GM19438 (cell line): ENCODE measurements at regions not wholly inside any gene's neighbourhood (a gene's known extent, or its start where the extent isn't known, plus 50 kb on each side); places are given as distances from the start of the nearest gene placed in this dataset.

Experiments
- ATAC-seq: cut with Tn5 transposase; IDR thresholded peaks from one replicate; pipeline ENCODE4 v1.9.1; 2021; ENCODE audit warnings: low read depth; ENCODE audit not compliant: unreplicated experiment

GRCh38 chr16:51637770-51638094, 486.7 kb upstream of the SALL1 start:
- no peak for ATAC-seq

GRCh38 chr16:51636920-51637769, 486.1 kb upstream of the SALL1 start:
- no peak for ATAC-seq

GRCh38 chr16:51635181-51635580, 484.1 kb upstream of the SALL1 start:
- no peak for ATAC-seq

- no peak for ATAC-seq
Measured at GRCh38 chr16:51630076-51630475, 479.0 kb upstream of the SALL1 start.

DNA sequence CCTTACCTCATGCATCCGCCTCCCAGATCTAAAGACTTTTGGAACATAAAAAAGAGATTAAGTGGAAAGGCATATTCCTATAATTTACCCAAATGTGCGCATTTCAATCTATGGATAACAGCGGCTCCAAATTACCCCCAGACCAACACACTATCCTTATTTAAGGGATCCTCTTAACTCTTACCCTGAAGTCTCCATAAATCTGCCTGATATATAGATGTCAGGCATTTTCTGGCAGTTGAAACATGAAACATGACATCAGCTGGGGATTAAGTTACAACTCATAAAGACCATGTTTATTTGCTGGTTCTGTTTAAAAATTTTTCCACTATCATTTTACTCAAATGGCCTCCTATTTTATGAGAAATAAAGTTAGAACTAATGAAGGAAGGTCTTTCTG, 478.5 kb upstream of the SALL1 start:
- ATAC-seq: no peak

GRCh38 chr16:51624080-51624775, 473.2 kb upstream of the SALL1 start:
- ATAC-seq: no peak

- ATAC-seq: no peak
Measured at GRCh38 chr16:51621610-51622009, 470.5 kb upstream of the SALL1 start.

GRCh38 chr16:51615141-51615540, 464.1 kb upstream of the SALL1 start:
- no peak for ATAC-seq

GRCh38 chr16:51607201-51607651, 456.2 kb upstream of the SALL1 start:
- ATAC-seq: no peak

GRCh38 chr16:51596247-51596646, 445.2 kb upstream of the SALL1 start:
- ATAC-seq: no peak

GRCh38 chr16:51592535-51593300, 441.6 kb upstream of the SALL1 start:
- ATAC-seq: no peak

GRCh38 chr16:51592001-51592501, 441.0 kb upstream of the SALL1 start:
- ATAC-seq: no peak

DNA sequence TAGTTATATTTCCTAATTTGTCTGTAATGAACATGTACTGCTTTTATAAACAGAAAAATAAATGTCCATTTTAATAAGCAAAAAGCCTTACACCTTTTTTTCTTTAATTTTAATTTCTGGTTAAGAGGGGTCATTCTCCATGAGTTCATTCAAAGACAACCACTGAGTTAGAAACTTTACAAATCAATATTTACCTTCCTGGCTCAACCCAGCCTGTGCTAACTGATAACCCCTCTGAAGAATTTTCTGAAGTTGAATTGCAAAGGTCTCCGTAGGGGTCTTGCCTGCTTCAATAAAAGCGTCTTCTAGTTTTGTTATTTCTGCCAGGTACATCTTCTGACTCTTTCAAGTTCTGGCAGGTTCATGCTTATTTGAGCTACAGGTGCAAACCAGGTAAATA, 440.4 kb upstream of the SALL1 start:
- no peak for ATAC-seq

DNA sequence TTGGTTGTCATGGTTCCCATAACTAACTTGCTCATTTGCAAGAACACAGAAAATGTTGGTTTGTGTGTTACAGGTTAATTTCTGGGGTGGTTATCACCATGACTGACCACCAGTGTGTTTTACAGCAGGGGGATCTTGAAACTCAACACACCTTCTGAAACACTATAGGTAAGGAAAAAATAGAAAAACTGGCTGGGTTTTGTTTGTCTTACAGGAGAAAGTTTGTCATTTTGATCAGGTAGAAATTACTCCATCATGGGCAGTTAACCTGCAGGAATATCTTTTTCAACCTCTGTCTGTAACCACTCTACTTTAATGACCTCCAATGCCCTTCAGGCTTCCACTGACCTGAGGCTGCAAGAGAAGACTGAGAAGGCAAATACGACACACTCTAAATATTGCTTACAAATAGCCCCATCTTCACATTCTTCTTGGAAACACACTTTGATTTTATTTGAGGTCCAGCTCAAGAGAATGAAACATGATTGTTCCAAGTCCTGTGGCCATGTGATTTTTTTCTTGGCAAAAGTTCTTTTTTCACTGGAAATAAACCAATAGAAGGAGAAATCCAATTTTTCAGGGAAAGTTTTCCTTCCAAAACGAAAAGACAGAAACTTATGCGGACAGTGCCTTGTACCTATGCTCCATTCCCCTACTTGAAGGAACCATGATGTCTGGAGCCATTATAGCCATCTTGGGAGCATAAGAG, 428.7 kb upstream of the SALL1 start:
- no peak for ATAC-seq

DNA sequence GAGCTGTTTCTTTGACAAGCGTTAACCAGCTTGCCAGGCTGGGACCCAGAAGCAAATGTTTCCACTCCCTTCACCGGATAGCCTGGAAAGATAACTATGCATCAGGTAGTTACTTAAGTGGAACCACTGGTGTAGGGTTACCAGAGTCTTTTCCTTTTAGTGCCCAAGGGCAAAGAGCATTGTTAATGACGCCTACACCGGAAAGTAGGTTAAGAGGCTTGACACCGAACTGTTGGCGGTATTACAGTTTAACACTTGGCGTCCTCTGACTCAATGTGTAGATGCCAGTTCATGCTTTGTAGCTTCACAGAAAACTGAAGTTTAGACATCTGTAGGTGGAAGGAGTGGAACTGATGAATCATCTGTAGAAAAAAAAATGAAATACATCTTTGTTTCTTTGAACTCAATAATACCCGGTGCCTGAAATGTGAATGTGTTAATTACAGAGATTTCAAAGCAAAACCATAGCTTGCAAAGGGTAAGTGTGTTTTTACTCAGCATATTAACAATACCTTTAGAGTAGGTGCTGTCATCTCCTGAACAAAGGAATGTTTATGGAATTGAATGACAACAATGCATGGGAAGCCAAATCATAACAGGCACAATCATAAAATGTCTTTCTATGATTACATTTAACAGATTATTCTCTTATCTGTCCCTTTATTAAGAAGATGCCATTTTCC, 426.7 kb upstream of the SALL1 start:
- no peak for ATAC-seq

DNA sequence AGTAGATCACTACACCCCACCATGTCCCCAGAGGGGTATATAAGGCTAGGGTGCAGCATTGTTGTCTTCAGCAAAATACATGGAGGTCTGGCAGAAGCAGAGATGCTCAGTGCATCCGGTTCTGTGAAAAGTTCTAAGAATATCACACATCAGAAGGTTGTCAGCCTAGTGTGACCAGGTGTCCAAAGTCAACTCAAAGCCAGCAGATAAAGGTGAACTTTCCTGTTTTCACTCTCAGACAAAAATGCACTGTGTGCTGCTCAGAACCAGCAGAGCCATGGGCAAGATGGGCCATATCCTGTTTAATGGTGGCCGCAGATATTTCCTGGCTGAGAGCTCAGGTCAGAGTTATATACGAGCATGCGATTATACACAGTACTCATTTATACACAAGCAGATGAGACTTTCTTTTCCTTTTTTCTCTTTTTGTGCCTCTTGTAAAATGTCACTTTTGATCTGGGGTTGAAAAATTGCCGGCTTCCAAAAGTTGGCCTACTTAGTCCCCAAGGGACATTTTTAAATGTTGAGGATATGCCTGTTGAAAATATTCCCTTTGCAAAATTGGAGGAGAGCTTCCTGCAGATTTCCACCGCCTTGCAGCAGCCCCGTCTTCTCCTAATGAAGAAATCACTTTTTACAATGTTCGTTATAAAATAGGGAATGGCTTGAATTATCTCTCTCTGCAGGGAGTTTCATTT, 425.6 kb upstream of the SALL1 start:
- no peak for ATAC-seq

DNA sequence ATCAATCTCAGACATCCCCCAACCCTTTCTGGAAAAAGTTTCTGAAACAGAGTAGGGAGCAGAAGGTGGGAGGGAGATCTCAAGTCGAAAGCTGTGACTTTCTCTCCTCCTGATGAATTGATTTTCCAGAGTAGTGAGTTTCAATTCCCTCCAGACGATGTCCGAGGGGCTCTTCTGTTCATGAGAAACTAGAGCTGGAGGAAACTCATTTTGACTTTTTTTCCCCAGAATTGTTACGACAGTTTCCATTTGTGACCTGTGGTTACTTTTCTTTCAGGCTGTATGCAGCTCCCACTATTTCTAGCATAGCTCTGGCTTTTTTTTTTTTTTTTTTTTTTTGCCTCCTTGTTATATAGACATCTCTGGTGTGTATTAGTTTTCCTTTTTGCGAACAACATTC, 422.1 kb upstream of the SALL1 start:
- no peak for ATAC-seq

- ATAC-seq: no peak
Measured at GRCh38 chr16:51569203-51569931, 418.3 kb upstream of the SALL1 start.

DNA sequence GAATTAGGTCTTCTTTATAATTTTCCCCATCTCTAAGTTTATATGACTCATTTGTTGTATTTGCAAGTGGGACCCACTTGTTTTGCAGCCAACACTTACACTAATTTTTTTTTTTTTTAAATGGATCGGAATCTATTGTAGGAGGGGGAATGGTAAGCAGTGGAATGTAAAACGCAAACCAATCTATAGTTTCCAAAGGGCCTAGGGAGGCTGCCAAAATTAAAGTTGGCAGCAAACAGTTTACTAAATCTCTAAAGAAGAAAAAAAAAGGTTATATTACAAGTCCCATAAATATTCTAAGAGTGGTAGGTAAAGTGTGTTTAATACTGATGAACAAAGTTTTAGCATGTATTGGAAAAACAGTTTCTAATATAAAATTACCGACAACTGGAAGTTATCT, 416.8 kb upstream of the SALL1 start:
- no peak for ATAC-seq
